ENCODE measurements at regions not wholly inside any gene's neighbourhood (a gene's known extent, or its start where the extent isn't known, plus 50 kb on each side); places are given as distances from the start of the nearest gene placed in this dataset.

DNA sequence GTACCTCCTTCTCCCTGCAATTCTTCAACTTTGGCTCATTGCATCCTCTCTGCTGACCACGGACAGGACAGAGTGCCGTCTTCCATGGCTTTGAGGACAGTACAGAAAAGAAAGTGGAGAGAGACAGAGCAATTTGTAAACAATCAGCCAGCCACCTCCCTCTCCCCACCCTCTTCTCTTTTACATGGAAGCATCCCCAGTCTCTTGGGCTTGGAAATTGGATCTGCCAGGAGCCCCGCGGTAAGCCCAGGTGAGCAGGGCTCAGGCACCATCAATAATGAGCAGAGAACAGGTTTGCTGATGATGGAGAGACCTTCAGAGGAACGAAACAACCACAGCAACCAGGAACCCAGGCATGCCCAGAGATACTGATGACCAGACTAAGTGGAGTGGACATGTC is 194.9 kb upstream of the TNRC6C start:
- no peak for DNase-seq

DNA sequence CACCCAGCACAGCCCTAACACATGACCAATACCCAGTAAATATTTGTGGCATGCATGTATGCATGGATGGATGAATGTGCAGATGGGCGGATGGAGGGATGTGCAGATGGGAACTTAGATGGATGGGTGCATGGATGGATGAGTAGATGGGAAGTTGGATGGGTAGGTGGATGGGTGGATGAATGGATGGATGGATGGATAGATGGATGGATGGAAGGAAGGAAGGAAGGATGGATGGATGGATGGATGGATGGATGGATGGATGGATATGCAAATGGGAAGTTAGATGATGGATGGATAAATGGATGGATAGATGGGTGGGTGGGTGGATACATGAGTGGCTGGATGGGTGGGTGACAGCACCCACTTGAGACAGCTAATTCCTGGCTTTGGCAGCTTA is 193.2 kb upstream of the TNRC6C start:
- DNase-seq: no peak

DNA sequence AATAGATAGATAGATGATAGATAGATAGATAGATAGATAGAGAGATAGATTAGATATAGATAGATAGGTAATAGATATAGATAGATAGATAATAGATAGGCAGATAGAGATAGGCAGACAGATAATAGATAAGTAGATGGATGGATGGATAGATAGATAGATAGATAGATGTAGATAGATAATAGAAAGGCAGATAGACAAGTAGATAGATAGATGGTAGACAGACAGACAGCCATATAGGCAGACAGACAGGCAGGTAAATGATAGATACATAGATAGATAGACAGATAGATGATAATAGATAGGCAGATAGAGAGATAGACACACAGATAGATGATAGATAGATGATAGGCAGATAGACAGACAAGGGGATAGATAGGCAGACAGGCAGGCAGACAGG is 191.4 kb upstream of the TNRC6C start:
- DNase-seq: no peak

DNA sequence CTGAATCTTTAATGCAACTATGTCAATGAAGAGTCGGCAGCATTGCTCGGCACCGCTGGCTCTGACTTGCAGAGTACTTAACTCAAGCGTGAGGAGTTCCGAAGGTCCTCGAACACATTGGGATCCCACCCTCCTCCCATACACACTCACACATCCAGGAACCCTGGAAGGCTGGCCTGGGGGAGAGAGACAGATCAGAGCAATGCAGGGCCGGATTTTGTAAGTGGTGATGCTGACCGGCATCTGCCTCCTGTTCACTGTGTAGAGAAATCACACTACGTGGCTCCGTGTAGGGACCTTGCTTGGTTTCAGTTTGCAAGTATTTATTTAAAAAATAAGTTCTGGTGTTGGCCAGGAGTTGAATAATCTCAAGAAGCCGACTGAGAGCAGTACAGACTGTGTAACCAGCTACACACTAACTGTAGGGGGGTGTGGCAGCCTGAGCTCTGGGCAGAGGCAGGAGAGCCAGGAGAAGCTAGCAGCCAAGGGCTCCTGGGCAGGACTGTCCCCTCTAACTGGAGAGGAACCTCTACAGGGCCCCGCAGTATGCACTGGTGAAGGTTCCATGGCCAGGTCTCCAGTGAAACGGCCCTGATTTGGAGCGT is 190.2 kb upstream of the TNRC6C start:
- DNase-seq: no peak

DNA sequence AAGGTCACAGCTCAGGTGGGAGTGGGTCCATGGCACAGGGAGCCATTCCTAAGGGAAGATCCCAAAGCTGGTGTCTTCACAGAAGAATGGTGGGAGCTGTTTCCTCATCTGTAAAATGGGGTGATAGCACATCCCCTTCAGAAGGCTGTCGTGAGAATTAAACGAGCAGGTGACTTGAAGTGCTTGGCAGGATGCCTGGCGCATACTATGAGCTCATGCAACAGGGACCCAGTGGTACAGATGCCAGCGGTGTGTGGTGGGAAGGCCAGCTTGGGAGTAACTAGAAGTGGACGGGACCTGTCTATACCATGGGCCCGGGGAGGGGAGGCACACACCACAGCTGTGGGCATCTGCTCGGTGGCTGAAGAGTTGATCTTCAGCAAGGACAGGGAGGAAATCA is 189.3 kb upstream of the TNRC6C start:
- no peak for DNase-seq

DNA sequence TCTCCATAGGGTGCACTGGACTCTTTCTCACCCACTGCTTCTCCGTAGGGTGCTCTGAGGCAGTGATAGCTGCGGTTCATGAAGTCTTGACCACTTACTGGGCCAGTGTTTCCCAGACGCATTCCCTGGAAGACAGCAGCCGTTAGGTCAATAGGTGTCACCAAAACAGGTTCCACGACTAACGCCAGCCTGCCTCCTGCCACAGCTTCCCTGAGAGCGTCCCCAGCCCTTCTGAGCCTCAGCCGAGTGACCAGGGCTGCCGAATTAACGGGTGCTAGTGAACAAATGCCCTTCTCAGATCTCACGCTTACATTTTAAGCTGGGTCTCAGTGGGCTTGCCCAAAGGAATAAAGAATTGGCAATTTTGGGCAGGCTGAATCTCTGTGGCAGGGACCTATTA is 188.7 kb upstream of the TNRC6C start:
- DNase-seq: no peak

DNA sequence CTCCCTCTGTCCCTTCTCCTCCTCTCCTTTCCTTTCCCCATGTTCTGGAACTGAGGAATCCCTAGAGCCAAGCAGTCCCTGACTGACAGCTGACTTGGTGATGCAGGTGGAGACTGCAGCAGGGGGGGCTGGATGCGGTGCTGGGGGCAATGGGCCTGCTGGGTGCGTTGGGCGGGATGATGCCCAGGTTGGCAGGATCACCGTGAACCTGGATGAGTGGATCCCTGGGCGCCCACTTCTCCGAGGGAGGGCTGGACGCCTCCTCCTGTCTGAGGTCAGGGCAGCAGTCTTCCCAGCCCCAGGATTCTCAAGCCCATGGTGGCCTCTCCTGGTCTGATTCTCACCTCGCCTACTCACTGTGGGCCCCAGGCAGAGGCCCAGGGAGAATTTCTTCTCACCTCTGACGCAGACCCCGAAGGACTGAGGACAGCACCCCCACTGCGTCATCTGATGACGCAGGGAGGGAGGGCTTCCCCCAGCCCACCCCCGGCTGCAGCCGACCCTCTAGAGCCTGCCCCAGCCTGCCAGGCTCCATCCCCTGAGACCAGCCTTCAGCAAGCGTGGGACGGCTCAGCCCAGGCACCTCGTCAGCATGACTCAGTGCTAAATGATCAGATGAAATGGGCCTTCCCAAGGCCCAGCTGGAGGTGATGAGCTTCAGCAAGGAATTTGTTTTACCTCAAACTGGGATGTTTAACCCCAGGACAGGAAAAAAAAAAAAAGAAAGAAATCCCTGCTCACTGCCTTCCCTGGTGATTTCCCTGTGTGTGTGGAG is 188.0 kb upstream of the TNRC6C start:
- DNase-seq: no peak

DNA sequence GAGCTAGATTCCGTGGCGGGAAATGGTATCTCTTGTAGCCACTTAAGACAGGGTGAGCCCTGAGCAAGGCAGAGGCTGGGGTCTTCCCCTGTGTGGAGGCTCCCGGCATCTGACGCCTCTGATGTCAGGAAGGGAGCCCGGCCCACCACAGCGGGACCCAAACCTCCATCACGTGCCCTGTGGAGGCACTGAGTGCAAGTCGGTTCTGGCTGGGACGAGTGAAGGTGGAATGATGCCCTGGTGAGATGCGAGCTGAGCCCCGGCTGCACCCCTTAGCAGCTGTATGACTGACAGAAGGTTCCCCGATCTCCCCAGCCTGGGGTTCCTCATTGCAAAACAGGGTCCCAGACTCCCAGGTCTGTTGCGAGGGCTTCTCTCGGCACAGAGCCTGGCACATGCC is 187.4 kb upstream of the TNRC6C start:
- DNase-seq: no peak

DNA sequence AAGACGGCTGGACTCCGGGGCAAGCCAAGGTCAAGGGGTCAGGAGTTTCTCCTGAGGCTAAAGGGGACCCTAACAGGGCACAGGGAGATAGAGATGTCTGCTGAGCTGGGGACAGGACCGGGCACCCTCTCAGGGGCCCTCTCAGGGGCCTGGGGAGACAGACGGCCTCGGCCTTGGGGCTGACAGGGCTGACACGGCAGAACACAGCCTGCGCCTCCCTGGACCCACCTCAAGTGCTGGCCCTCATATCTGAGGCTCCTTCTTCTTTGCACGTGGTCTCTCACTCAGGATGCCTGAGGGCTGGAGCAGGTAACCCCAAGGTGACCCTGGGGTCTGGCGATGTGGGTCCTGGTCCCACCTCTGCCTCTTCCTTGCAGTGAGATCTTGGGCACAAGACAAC is 186.9 kb upstream of the TNRC6C start:
- no peak for DNase-seq

DNA sequence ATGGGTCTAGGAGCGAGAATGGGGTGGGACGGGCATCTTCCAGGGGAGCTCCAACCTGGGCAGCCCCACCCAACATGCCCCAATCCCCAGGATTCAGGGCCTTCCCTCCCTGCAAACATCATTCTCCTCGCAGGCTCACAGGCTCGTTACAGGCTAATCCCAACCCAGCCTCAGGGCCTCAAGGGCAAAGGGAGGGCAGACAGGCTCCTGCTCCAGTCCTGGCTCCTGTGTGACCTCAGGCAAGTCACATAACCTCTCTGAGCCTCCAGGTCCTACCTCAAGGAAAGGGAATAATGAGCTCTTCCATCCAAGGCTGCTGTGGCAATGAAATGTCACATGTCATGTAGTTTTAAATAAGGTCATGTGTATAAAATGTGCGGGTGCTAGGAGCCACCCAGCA is 186.5 kb upstream of the TNRC6C start:
- DNase-seq: peak; percentile 60

DNA sequence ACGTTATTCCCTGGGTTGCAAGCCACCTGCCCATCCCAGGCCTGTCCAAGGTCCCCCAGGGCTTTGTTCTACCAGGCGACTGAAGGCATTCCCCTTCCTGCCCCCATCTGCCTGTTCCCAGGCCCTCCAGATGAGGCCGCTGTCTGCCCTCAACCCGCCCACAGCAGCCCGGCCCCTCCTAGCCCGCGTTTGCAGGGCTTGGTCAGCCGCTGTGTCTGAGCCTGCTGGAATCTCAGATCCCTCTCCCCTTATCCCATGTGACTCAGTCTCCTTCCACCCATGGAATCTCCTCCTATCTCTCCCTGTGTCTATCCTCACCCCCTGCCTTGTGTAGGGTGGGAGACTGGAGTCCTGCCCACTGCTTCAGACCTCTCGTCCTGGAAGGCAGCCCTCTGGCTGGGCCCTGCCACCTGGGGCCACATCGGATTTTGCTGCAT is 186.0 kb upstream of the TNRC6C start:
- DNase-seq: peak; percentile 94

DNA sequence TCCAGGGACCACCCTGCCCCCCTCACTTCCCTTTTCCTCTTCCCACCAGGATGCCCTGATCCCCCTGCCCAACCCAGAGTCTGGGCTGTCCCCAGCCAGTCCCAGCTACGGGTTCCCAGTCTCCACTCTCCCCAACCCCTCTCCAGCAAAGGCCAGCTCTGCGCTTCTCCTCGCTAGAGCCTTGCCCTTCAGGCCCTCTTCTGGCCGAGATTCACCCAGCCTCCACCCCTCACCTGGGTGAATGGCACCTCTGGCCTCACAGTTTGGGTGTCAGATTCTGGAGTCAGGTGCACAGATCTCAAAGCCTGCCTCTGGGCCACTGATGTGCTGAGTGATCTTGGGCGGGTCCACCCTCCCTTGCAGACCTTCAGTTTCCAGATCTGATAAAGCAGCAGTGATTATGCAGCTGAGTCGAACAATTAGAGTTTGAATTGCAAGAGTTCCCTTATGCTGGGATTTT is 185.6 kb upstream of the TNRC6C start:
- DNase-seq: peak; percentile 47

DNA sequence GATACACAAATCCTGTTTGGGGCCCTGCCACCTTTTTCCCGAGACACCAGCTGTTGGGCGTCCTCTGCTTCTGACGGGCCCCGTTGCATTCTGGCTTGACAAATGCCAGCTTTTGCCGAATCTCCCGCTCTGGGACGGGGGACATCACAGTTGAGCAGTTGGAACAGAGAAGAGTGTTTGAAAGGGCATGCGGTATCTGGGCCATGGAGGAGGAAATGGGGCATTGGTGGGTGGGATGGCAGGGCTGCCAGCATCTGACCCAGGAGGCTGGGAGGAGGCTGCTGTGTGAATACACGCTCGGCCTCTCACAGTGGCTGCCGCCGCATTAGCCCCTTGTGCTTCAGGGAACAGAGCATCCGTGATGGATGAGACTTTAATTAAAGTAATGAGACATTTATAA is 184.3 kb upstream of the TNRC6C start:
- no peak for DNase-seq

DNA sequence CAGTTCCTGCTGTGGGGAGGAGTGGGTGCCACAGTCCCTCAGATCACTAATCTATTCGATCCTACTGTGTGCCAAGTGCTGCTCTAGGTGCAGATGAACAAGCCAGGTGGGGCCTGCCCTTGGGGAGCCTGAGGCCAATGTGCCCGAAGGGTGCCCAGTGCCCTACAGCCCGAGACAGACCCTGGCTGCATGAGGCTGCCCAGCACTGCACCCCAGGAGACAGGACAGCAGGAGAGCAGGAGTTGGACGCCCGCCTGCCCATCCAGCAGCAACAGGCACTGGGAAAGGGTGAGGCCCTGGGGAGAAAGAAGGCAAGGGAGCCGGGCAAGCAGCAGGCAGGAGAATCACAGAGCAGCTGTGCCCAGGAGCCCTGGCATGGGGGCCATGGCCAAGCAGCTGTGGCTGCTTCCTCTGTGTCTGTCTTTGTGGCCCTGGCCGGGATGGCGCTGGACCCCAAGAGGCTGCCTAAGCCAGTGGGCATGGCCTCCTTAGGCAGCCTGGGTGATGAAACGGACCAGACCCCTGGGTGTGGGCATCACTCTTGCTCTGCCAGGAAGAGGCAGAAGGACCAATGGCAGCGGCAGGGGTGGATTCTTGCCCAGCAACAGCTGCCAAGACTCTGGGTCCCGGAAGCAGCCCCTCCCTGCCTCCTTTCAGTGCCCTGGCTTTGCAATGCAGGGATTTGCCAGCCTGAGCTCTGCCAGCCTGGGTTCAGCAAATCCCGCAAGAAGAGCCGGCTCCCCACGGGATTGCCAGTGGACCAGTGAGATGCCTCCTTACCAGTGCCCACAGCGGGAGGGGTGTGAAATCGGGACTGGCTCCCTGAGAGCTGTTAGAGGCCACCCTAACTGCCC is 179.6 kb upstream of the TNRC6C start:
- no peak for DNase-seq

DNA sequence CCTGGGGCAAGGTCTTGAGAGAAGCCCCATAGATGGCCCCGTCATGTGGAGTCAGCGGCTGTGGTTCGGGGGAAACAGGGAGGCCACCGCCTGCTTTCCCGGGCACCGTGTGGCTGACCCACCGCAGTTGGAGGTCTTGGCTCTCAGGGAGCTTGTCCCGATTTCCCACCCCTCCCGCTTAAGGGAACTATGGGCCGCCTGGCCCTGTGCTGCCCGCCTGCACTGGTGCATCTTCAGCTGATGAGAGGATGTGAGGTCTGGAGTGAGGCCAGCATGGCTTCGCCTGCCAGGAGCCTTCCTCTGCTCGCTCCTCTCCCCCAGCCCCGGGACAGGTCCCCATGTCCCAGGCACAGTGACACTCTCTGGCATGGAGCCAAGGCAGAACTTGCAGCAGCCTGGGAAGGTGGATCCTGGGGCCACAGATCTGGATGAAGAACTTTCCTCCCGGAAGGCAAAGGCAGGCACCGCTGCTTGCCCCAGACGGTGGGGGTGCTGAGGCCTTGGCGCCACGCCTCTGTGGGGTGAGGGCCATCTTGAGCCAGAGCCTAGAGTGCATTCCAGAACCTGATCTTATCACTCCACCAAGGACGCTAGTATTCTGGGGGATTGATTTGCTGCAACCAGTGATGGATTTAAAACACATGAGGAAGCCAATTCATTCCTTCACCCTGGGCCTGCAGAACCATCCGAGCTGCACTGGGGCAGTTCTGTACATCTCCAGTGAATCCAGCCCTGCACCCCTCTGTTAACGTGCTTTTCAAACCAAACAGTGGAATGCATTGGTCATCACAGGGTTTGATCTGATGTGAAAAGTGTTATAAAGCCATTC is 178.6 kb upstream of the TNRC6C start:
- no peak for DNase-seq

DNA sequence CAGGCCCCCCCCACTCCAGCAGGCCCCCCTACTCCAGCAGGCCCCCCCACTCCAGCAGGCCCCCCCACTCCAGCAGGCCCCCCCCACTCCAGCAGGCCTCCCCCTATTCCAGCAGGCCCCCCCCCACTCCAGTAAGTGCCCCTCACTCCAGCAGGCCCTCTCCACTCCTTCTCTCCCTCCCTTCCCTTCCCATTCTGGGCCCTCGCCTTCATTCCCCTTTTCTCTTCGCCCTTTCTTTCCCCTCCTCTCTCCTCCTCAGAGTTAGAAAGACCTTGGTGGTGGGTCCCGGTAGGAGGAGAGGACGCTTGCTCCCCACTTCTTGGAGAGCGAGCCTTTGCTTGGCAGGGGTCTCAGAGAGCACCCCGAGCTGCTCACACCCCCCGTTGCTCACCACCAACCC is 177.0 kb upstream of the TNRC6C start:
- DNase-seq: no peak

DNA sequence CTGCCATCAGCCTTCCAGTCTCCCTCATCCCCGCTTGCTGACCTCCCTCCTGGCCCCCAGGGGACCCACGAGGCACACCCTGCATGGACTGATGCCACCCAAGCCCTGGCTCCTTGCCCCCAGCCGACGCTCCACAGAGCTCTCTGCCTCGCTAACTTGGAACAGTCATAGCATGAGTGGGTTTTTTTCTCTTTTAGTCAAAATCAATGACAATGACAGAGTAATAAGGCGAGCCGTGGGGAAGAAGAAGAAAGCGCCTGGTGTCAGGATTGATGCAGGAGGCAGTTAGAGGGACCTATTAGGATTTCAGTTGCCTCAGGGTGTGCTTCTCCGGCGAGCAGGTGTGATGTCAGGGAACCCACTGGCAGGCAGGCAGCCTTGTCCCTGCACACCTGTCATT is 176.3 kb upstream of the TNRC6C start:
- no peak for DNase-seq

DNA sequence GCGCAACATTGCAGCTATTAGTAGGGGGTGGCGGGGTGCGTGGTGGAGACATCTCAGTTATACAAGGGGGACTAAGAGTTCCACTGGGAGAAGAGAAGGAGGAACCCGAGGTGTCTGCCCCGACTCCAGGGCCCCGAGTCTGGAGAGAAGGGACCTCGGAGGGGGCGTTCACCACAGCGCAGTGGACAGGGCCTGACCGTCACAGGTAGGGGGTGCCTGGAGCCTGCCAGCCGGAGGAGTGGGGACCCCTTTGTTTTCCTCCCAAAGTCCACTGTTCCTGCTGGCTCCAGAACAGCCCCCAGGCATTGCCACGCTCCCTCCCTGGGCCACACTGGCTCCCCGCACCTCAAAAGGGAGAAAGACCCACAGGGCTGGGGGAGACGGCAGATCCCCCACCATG is 175.9 kb upstream of the TNRC6C start:
- DNase-seq: no peak

DNA sequence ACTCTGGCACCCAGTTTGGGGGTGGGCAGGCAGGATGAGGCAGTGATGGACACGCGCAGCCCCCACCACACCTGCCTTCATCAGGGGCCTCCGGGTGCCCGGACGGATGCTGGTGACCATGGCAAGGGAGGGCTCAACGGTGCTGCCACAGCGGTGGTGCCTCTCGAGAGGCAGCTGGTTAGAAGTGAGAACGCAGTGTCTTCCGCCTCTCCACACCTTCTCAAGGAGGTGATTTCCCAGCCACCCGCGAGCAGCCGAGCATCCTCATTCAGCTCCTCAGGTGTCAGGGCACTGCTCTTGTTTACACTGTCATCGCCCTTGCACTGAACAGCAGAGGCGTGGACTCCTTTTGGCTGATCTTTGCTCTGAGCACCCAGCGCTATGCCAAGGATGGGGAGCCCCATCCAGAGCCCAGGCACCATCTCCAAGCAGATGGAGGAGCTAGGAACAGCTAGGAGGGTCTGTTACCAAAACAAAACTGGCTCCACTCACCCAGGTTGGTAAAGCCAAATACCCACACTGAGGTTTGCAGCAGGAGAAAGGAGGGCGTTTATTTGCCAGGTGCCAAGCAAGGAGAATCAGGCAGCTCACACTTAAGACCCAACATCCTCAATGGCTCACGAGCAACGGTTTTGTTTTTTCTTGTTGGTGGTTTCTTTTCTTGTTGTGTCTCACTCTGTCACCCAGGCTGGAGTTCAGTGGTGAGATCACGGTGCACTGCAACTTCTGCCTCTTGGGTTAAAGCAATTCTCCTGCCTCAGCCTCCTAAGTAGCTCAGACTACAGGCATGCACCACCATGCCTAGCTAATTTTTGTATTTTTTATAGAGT is 174.3 kb upstream of the TNRC6C start:
- DNase-seq: no peak

DNA sequence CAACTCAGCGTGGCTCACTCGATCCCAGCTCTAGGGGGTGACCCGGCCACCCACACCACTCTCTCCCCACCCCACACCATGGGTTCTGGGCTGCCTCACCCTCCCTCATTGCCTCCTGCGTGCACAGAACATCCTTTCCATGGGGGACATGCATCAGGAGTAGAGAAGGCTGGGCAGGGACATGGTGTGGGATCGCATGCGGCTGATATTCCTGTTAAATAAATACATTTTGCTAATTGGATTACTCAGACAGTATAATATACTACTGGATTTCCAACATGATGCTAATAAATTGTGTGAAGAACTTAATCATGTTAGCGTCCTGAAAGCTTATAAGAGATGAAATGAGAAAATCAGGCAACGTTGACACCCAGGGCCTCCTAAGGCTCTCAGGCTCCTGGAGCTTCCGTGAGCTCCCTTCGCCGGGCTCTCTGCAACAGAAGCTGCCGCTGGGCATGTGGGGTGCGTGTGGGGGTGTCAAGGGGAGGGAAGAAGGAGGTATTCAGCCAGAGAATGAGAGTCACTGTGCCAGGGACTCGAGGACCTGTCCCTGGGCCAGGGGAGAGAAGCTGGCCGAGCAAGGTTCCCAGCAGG is 173.1 kb upstream of the TNRC6C start:
- DNase-seq: peak; percentile 85

DNA sequence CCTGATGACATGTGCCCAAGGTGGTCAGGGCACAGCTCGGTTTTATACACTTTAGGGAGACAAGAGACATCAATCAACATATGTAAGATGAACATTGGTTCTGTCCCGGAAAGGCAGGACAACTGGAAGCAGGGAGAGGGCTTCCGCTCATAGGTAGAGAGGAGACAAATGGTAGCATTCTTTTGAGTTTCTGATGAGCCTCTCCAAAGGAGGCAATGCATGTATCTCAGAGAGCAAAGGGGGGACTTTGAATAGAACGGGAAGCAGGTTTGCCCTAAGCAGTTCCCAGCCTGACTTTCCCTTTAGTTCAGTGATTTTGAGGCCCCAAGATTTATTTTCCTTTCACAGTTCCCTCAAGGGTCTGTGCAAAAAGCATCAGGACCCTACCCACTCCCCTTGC is 172.4 kb upstream of the TNRC6C start:
- no peak for DNase-seq
